GM12878 (cell line): ENCODE measurements at regions not wholly inside any gene's neighbourhood (a gene's known extent, or its start where the extent isn't known, plus 50 kb on each side); places are given as distances from the start of the nearest gene placed in this dataset.

Source experiments
- ATAC-seq: fragments of 200-7000 bp; cut with Tn5 transposase; 3 replicates; pipeline ENCODE4 v1.9.1; 2020; ENCODE audit warnings: mild to moderate bottlenecking, moderate library complexity
- BruUV-seq: library from RNA; stranded (reverse); fragments of 400-500 nt; replicated peaks from 2 replicates; lab custom pipeline; 2021; lab: Mats Ljungman, UMichigan
- CTCF ChIA-PET: fragments of 300-600 bp; sonication (Branson Sonifier 250); formaldehyde crosslinking; extraction: SDS; loops from one replicate; lab custom pipeline; 2021; ENCODE audit warnings: inconsistent platforms; lab: Yijun Ruan, JAX
- POLR2A ChIA-PET: fragments of 350-600 bp; formaldehyde crosslinking; extraction: SDS; loops from one replicate; lab custom pipeline; 2021; ENCODE audit warnings: inconsistent platforms; lab: Charles Lee
- RAD21 ChIA-PET: fragments of 300-600 bp; sonication (Branson Sonifier 250); formaldehyde crosslinking; loops from one replicate; lab custom pipeline; 2023; ENCODE audit warnings: antibody characterized with exemption; ENCODE audit not compliant: unreplicated experiment; lab: Charles Lee
- SMC1A ChIA-PET: fragments of 300-600 bp; sonication (Branson Sonifier 250); formaldehyde crosslinking; loops from one replicate; lab custom pipeline; 2023; ENCODE audit not compliant: unreplicated experiment, uncharacterized antibody; lab: Charles Lee
- DNase-seq: peaks from one replicate; pipeline ENCODE4 v3.0.0-alpha.2; 2011; ENCODE audit warnings: low read depth, low spot score
- FAIRE-seq: peaks from 3 replicates; lab custom pipeline; 2011; peaks lifted over from hg19 to GRCh38; lab: Jason Lieb, UNC
- H2AFZ ChIP-seq: 2 replicates; pipeline ENCODE4 v1.6.0; 2011; ENCODE audit warnings: low read depth, low read length, control low read depth; ENCODE audit not compliant: control insufficient read depth
- H3K27ac ChIP-seq: 2 replicates; pipeline ENCODE4 v1.5.1; 2011; ENCODE audit warnings: control low read depth; ENCODE audit not compliant: control insufficient read depth, insufficient read depth
- H3K27me3 ChIP-seq, 2 experiments: replicated peaks in 1 of 2; 2 replicates each; pipeline versions ENCODE4 v1.6.0 to v1.6.1; 2011; ENCODE audit warnings: low read length in 1 of 2; ENCODE audit not compliant: control insufficient read depth in 2 of 2, insufficient read depth in 2 of 2
- H3K36me3 ChIP-seq, 2 experiments: 2 replicates each; pipeline ENCODE4 v1.5.1; 2011; ENCODE audit warnings: low read length in 1 of 2; ENCODE audit not compliant: control insufficient read depth in 2 of 2, insufficient read depth in 2 of 2
- H3K4me1 ChIP-seq: 2 replicates; pipeline ENCODE4 v1.6.1; 2011; ENCODE audit warnings: mild to moderate bottlenecking, low read length, moderate library complexity, mixed read lengths; ENCODE audit not compliant: control insufficient read depth, insufficient read depth
- H3K4me2 ChIP-seq: 2 replicates; pipeline ENCODE4 v1.6.0; 2011; ENCODE audit warnings: control low read depth; ENCODE audit not compliant: control insufficient read depth, insufficient read depth
- H3K4me3 ChIP-seq: fragments of 200-600 bp; sonication (generic); 2 replicates; pipeline ENCODE4 v1.5.1; 2016
- H3K79me2 ChIP-seq: 2 replicates; pipeline ENCODE4 v1.6.0; 2011; ENCODE audit warnings: low read length; ENCODE audit not compliant: control insufficient read depth, insufficient read depth
- H3K9ac ChIP-seq: 2 replicates; pipeline ENCODE4 v1.8.0; 2011; ENCODE audit warnings: low read length, control low read depth, mixed read lengths; ENCODE audit not compliant: control insufficient read depth, insufficient read depth
- H3K9me3 ChIP-seq: replicated peaks from 3 replicates; pipeline ENCODE4 v1.5.1; 2011; ENCODE audit warnings: mild to moderate bottlenecking, low read length; ENCODE audit not compliant: control insufficient read depth, insufficient read depth
- H4K20me1 ChIP-seq: 2 replicates; pipeline ENCODE4 v1.6.0; 2011; ENCODE audit not compliant: control insufficient read depth, insufficient read depth
- CEBPB ChIP-seq, 2 experiments: fragments of 150-350 bp in 1 of 2; IDR thresholded peaks; 2 replicates each; pipeline ENCODE4 v1.6.1; 2012 to 2014; ENCODE audit warnings: low read depth in 2 of 2, low read length in 2 of 2, borderline replicate concordance in 1 of 2, inconsistent platforms in 1 of 2
- RAD51 ChIP-seq: fragments of 450-650 bp; IDR thresholded peaks from 2 replicates; pipeline ENCODE4 v1.6.1; 2016; ENCODE audit warnings: moderate library complexity, mild to moderate bottlenecking, inconsistent platforms
- RUNX3 ChIP-seq: IDR thresholded peaks from 2 replicates; pipeline ENCODE4 v1.6.1; 2012; ENCODE audit warnings: low read length, inconsistent platforms
- SIN3A ChIP-seq: IDR thresholded peaks from 2 replicates; pipeline ENCODE4 v1.6.1; 2012; ENCODE audit warnings: low read depth, low read length, improper control_type of control experiment
- SIX5 ChIP-seq: IDR thresholded peaks from 2 replicates; pipeline ENCODE4 v1.6.1; 2011; ENCODE audit warnings: mild to moderate bottlenecking, low read depth, low read length, moderate library complexity; ENCODE audit not compliant: severe bottlenecking
- ZNF207 ChIP-seq: fragments of 450-650 bp; IDR thresholded peaks from 2 replicates; pipeline ENCODE4 v1.6.1; 2014; ENCODE audit warnings: antibody characterized with exemption, mild to moderate bottlenecking, borderline replicate concordance
- WGBS: methylation state at CpG from one replicate; pipeline ENCODE4 v1.1.6; 2016; ENCODE audit warnings: low lambda C conversion rate; ENCODE audit not compliant: insufficient replicate concordance, insufficient coverage; ENCODE audit errors: missing lambda C conversion rate; 5-methylcytosine and 5-hydroxymethylcytosine counted together
- in situ Hi-C: fragments of 300-500 bp; cut with MboI; formaldehyde crosslinking; loops from 9 replicates; pipeline ENCODE4 v1.14.3; 2018; ENCODE audit warnings: mixed read lengths
- intact Hi-C: fragments of 100-400 bp; cut with micrococcal nuclease; formaldehyde crosslinking; loops from one replicate; pipeline ENCODE4 v1.14.2; 2022; ENCODE audit not compliant: unreplicated experiment
- TF ChIP-seq, protein P1 (sequence below): IDR thresholded peaks from 2 replicates; pipeline ENCODE4 v1.6.1; 2011; ENCODE audit warnings: borderline replicate concordance, low read depth, mild to moderate bottlenecking, moderate library complexity, mixed read lengths, low read length; ENCODE audit not compliant: insufficient read depth; ENCODE audit errors: extremely low read length

DNA sequence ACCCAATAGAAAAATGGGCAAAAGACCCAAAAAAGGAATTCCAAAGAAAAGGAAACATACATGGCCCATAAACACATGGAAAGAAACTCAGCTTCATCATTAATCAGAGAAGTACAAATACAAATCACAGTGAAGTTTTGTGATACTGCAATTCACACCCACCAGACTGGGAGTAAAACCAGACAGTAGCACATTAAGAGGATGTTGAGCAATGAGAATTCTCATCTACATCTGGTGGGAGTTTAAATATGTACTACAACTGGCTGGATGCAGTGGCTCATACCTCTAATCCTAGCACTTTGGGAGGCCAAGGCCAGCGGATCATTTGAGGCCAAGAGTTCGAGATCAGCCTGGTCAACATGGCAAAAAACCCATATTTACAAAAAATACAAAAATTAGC is 125.7 kb upstream of the PHACTR1 start:
- no peak for ATAC-seq
- no peaks in the 10 kb centered on the region for H3K36me3 ChIP-seq
- no peak overlapping the region for H2AFZ ChIP-seq
- H4K20me1 ChIP-seq: no peaks in the 10 kb centered on the region
- no TSS peak for BruUV-seq
- H3K4me2 ChIP-seq: no peak overlapping the region
- H3K79me2 ChIP-seq: no peaks in the 10 kb centered on the region
- TF ChIP-seq CEBPB (IDR thresholded peaks at IDR 0.05; ENCODE audit: borderline replicate concordance in 1 of 2, low read depth in 2 of 2, low read length in 2 of 2) (no peak), ZNF207 (no peak), RUNX3 (no peak), SIN3A (no peak), SIX5 (no peak), RAD51 (no peak)
- TF ChIP-seq, protein P1, sequence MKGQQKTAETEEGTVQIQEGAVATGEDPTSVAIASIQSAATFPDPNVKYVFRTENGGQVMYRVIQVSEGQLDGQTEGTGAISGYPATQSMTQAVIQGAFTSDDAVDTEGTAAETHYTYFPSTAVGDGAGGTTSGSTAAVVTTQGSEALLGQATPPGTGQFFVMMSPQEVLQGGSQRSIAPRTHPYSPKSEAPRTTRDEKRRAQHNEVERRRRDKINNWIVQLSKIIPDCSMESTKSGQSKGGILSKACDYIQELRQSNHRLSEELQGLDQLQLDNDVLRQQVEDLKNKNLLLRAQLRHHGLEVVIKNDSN: no peak
- TF ChIP-seq, all 136 proteins: peak for 0
- in situ Hi-C loops: no loop called here
- no peak overlapping the region for H3K9ac ChIP-seq
- no peak overlapping the region for H3K4me3 ChIP-seq
- no peak overlapping the region for H3K27ac ChIP-seq
- no peaks in the 10 kb centered on the region for H3K9me3 ChIP-seq
- intact Hi-C loops: no loop called here
- no peaks in the 10 kb centered on the region for H3K27me3 ChIP-seq
- ChIA-PET RAD21 (interaction anchor here (3.5 kb wide), 1 partner anchor 11 kb away, joined by 11 read pairs; no protein-coding TSS in a partner anchor), SMC1A (interaction anchor here (0.9 to 1.1 kb wide), 2 partner anchors 8 to 20 kb away, joined by 3 read pairs; no protein-coding TSS in a partner anchor), CTCF (no interaction called here), POLR2A (no interaction called here)
- FAIRE-seq: no peak
- 45% methylated on average over 2 of the region's 2 CpGs for WGBS
- DNase-seq: no peak
- peaks cover 14% of the 10 kb centered on the region for H3K4me1 ChIP-seq
